Right lobe of liver (tissue), 4 donors: ENCODE measurements at regions not wholly inside any gene's neighbourhood (a gene's known extent, or its start where the extent isn't known, plus 50 kb on each side); places are given as distances from the start of the nearest gene placed in this dataset.

Source experiments
- CTCF ChIP-seq, 4 donors: fragments of 200-600 bp in 3 of 4; fragments of 450-650 bp in 1 of 4; IDR thresholded peaks; one replicate each; pipeline versions ENCODE4 v1.5.1 to v1.8.0; 2016 to 2022; ENCODE audit warnings: antibody characterized with exemption in 4 of 4, mild to moderate bottlenecking in 2 of 4
- POLR2A ChIP-seq: fragments of 450-650 bp; IDR thresholded peaks from one replicate; pipeline ENCODE4 v1.6.1; 2017; ENCODE audit warnings: antibody characterized with exemption, mild to moderate bottlenecking
- donor health status: DM: no; HTN: no; CAD: no.
- donor health status: DM: no; HTN: no; CAD: no.
- donor health status: DM: no; HTN: yes; CAD: no.

- TF ChIP-seq CTCF (IDR thresholded peaks at IDR 0.05) (no peak), POLR2A (no peak)
Observed at GRCh38 chr12:90423965-90424364, 531.0 kb downstream of the CCER1 start.
